Limb (tissue), 2 donors: ENCODE measurements at regions not wholly inside any gene's neighbourhood (a gene's known extent, or its start where the extent isn't known, plus 50 kb on each side); places are given as distances from the start of the nearest gene placed in this dataset.

Experiments
- DNase-seq, 2 donors: peaks; one replicate each; pipeline ENCODE4 v3.0.0-alpha.2; 2016; ENCODE audit errors: extremely low spot score in 2 of 2

- DNase-seq = no peak
Measured at GRCh38 chr6:18335948-18336347, 51.2 kb upstream of the RNF144B start.

- DNase-seq = no peak
Measured at GRCh38 chr6:18334251-18334650, 52.9 kb upstream of the RNF144B start.

- DNase-seq = no peak
Measured at GRCh38 chr6:18330548-18331081, 56.5 kb upstream of the RNF144B start.

- DNase-seq = no peak
Measured at GRCh38 chr6:18329776-18330175, 57.4 kb upstream of the RNF144B start.

GRCh38 chr6:18328540-18328939 lies 58.6 kb upstream of the RNF144B start:
- no peak for DNase-seq

GRCh38 chr6:18328070-18328469 lies 59.1 kb upstream of the RNF144B start:
- no peak for DNase-seq

GRCh38 chr6:18327626-18328025 lies 59.5 kb upstream of the RNF144B start:
- DNase-seq = no peak

GRCh38 chr6:18326980-18327379 lies 60.2 kb upstream of the RNF144B start:
- no peak for DNase-seq

- no peak for DNase-seq
Measured at GRCh38 chr6:18326001-18326400, 61.1 kb upstream of the RNF144B start.

- DNase-seq = no peak
Measured at GRCh38 chr6:18324706-18325042, 60.3 kb upstream of the DEK start.

- DNase-seq = peak in 1 of 2 donors; percentile 79
Measured at GRCh38 chr6:18323935-18324705, 59.8 kb upstream of the DEK start.

- no peak for DNase-seq
Measured at GRCh38 chr6:18317850-18318249, 53.5 kb upstream of the DEK start.

GRCh38 chr6:18314317-18314997 lies 50.1 kb upstream of the DEK start:
- no peak for DNase-seq
